Upper lobe of left lung (tissue), 4 donors: ENCODE measurements at regions not wholly inside any gene's neighbourhood (a gene's known extent, or its start where the extent isn't known, plus 50 kb on each side); places are given as distances from the start of the nearest gene placed in this dataset.

Experiments
- EP300 ChIP-seq, 4 donors: sonication (generic); formaldehyde crosslinking; IDR thresholded peaks; one replicate each; pipeline ENCODE4 v1.5.1; 2017; ENCODE audit warnings: antibody characterized with exemption in 4 of 4, control low read depth in 2 of 4
- POLR2AphosphoS5 ChIP-seq, 2 donors: sonication (generic); formaldehyde crosslinking; IDR thresholded peaks; one replicate each; pipeline ENCODE4 v1.5.1; 2017; ENCODE audit warnings: antibody characterized with exemption in 2 of 2
- TF ChIP-seq, protein P1 (sequence below), 6 experiments: fragments of 450-650 bp in 4 of 6; fragments of 200-600 bp in 2 of 6; sonication (generic) in 2 of 6; IDR thresholded peaks; one replicate each; pipeline ENCODE4 v1.5.1; 2016 to 2019; ENCODE audit warnings: antibody characterized with exemption in 6 of 6

GRCh38 chr10:10101106-10101505, 916.6 kb upstream of the CELF2 start:
- no peak for TF ChIP-seq EP300 (IDR thresholded peaks at IDR 0.05)
- TF ChIP-seq, protein P1, sequence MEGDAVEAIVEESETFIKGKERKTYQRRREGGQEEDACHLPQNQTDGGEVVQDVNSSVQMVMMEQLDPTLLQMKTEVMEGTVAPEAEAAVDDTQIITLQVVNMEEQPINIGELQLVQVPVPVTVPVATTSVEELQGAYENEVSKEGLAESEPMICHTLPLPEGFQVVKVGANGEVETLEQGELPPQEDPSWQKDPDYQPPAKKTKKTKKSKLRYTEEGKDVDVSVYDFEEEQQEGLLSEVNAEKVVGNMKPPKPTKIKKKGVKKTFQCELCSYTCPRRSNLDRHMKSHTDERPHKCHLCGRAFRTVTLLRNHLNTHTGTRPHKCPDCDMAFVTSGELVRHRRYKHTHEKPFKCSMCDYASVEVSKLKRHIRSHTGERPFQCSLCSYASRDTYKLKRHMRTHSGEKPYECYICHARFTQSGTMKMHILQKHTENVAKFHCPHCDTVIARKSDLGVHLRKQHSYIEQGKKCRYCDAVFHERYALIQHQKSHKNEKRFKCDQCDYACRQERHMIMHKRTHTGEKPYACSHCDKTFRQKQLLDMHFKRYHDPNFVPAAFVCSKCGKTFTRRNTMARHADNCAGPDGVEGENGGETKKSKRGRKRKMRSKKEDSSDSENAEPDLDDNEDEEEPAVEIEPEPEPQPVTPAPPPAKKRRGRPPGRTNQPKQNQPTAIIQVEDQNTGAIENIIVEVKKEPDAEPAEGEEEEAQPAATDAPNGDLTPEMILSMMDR (IDR thresholded peaks at IDR 0.05) = no peak
- TF ChIP-seq POLR2AphosphoS5 (IDR thresholded peaks at IDR 0.05) = no peak
